HG02870 (cell line): ENCODE measurements at regions not wholly inside any gene's neighbourhood (a gene's known extent, or its start where the extent isn't known, plus 50 kb on each side); places are given as distances from the start of the nearest gene placed in this dataset.
"Not testable (repeated sequence)": the region's sequence is repeated elsewhere in the genome, so short reads cannot be mapped to it uniquely, and the experiment has no call there.

Source experiments
- ATAC-seq: cut with Tn5 transposase; IDR thresholded peaks from one replicate; pipeline ENCODE4 v1.9.1; 2021; ENCODE audit warnings: mild to moderate bottlenecking, moderate library complexity; ENCODE audit not compliant: unreplicated experiment

DNA sequence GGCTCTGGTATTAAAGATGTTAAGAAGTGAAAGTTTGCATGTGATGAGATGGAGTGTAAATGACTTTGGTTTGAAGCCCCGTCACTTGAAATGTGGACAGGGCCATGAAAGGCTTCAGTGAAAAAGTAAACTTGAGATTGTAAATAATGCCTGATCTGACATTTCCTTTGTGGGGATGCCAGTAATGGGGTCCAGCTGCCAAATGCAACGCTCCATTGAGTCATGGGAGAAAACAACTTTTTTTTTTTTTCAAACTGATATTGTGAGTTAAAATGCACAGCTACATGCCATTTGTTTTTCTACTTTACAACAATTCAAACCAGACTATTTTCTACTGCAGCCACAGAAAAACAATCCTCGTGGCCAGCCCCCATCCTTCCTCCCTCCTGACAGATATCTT is 327.0 kb upstream of the TNC start:
- ATAC-seq: no peak

GRCh38 chr9:115445655-115446054 is 327.7 kb upstream of the TNC start:
- ATAC-seq: no peak

DNA sequence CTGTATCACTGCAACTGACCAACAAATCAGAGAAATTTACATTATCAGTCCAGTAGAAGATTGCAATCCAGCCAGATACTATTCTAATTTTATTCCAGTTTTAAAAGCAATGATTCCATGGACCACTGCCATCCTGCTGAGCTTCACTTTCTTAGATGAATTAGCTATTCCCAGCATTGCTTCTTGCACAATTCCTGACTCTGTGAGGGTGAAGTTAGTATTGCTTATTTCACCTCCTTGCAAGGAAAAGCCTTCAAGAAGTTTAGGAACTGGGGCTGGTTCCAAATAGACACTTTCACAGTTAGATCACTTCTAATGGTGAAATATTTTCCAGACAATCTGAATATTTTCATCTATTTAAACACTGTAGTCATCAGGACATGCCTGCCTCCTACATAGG is 338.6 kb upstream of the TNC start:
- no peak for ATAC-seq

DNA sequence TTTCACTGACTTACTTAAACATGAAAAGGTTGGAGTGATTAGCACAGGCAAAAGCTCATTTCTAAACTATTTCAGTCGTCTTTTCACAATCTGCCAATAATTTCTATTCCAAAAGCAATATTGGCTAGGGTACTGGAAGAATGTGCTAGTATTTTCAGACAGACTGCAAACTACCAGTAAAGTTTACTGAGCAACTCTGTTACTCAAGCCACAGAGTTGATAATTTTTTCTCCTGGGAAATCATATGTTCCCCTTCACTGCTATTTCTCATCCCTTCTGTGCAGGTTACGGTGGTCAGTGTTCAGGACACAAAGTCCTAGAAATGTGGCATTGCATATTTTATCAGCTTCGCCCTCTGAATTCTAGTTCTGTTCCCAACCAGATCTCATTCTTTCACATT is 343.3 kb upstream of the TNC start:
- no peak for ATAC-seq

- no peak for ATAC-seq
These were observed 344.7 kb upstream of the TNC start for GRCh38 chr9:115462623-115463022.

DNA sequence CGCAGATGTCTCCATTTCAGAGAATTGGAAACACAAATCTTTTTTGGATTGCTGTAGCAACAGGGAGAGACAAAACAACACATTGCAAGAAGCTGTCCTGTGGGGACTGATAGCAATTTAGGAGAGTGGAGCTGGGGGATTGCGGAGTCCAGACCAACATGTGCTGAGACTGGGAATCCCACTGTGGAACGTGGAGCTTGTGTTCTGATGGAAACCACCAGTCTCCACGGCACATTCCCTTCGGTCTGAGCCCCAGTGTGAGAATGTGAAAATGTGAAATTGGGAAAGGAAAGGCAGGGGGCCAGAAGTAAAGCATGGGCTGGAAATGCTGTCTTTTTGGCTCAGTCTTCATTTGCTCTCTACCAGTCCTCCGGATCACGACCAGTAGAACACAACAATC is 348.8 kb upstream of the TNC start:
- no peak for ATAC-seq

GRCh38 chr9:115469841-115470240 is 351.9 kb upstream of the TNC start:
- ATAC-seq: no peak

GRCh38 chr9:115473032-115473431 is 355.1 kb upstream of the TNC start:
- ATAC-seq: not testable (repeated sequence)

DNA sequence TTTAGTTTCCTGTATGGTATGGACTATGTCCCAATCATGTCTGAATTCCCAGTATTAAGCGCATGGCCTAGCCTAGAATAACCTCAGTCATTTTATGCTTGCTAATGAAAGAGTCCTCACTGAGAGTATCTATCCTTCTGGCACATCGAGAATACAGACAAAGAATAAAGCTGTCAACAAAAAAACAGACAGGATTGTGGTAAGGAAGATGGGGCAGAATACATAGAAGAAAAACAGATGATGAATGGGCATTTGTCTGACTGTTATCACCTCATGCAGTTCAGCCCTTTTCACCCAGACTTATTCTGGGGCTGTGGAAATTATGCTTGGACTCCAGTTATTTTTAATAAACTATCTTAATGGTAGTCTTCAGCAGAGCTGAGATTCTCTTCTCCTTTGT is 363.8 kb upstream of the TNC start:
- no peak for ATAC-seq

GRCh38 chr9:115482747-115483146 is 364.8 kb upstream of the TNC start:
- no peak for ATAC-seq

DNA sequence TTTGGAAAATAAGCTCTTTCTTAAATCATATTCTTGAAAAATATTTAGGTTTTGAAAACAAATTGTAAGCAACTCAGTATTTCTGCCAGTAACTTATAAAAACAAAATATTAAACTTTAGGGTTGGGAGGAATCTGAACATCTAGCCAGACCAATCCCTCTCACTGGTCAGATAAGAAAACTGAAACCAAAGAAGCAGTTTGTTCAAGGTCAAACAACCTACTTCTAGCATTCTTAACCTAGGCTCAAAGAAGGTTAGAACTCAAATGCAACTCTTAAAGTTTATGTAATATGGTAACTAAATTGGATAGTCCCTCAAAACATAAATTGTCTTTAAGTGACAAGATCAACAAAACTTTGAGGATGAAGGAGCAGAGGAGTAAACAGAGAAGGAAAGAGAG is 374.9 kb upstream of the TNC start:
- ATAC-seq: no peak

GRCh38 chr9:115494393-115494792 is 376.4 kb upstream of the TNC start:
- ATAC-seq: no peak

DNA sequence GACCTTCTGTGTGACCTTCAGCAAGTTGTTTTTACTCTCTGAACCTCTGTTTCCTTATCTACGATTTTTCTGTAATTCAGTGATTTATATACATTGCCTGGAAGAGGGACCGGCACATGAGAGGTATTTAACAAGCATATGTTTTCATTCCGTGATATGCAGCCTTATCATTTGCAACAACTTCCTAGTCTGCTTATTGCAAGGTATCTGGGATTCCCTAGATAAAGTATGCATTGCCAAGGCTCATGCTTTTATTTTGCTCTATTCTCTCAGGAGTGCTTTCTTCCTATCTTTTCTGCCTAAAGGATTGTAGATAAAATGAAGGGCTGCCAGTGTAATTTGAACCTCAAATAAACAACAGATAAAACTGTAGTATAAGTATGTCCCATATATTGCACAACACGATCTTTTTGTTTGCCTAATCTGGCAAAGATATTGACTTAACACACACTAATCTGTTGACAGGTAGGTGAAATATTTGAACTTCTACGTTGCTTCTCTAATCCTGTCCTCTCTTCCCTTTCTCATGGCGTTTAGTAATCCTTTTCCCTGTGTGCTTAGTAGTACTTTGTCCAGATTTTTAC is 377.2 kb upstream of the TNC start:
- no peak for ATAC-seq

DNA sequence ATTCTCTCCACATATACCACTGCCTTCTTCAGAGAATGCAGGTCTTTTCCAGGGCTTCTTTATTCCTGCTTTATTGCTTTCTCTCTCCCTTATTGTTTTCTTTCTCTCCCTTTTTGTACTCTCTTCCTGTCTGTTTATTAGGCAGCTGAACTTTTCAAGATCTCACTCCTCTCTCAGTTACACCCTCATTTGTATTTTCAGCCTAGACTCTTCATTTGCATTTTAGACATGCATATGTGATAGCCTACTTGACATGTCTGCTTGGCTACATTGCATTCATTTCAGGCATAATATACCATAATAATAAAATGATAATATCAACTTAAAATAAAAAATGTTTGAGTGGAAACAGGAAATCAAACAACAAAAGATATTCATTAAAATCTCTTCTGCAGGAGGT is 377.9 kb upstream of the TNC start:
- ATAC-seq: no peak

- no peak for ATAC-seq
These were observed 380.3 kb upstream of the TNC start for GRCh38 chr9:115498303-115498702.

GRCh38 chr9:115507148-115507547 is 389.2 kb upstream of the TNC start:
- no peak for ATAC-seq

GRCh38 chr9:115513148-115513547 is 395.2 kb upstream of the TNC start:
- ATAC-seq: no peak

DNA sequence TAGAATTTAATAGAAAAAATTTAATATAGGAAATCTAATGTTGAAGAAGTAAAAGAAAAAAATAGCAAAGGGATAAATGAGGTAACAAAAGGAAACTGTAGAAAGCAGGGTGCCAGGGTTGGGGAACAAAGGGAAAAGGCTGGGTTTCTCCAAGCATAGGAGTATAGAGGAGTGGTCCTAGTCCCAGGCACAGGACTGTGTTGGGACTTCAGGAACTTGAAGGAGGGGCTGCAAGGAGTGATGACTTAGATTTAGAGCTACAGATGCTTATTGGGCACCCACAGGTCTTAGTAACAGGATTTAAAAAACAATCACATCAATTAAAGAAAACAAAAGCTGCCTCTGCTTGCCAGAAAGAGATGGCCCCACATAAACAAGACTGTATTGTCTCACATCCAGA is 396.5 kb upstream of the TNC start:
- ATAC-seq: no peak

- no peak for ATAC-seq
These were observed 399.5 kb upstream of the TNC start for GRCh38 chr9:115517335-115518075.

DNA sequence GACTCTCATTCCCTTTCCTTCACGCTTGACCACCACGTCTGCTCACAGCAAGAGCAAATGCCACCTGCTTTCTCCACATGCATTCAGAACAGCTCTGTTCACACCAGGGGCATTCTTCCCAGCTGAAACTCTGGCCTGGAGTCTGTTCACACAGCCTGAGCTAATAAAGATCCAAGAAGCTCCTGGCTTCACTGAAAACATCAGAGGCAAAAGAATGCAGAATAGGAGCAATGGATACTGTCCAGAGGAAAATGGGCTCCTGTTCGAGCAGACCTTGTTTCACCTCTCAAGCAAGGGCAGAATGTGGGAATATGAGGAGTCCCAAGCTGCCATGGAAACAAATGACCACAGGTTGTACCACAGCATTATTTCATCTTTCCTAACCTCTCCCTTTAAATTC is 402.7 kb upstream of the TNC start:
- no peak for ATAC-seq

DNA sequence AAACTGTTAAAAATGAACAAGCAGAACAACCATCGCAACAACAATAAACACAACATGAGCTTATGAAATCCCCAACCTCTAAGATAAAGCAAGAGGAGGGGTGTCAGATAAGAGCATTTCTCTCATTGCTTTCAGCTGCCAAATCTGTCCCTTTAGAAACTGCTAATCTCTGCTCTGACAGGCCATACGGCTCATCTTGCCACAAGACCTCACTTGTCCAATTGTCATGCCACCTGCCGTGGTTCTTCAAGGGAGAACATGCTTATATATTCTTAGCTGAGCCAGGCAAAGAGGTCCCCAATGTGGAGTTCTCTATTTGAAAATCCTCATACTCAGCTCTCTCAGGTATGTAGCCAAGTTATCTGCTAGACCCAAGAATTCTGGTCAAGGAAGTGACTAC is 405.0 kb upstream of the TNC start:
- ATAC-seq: no peak

DNA sequence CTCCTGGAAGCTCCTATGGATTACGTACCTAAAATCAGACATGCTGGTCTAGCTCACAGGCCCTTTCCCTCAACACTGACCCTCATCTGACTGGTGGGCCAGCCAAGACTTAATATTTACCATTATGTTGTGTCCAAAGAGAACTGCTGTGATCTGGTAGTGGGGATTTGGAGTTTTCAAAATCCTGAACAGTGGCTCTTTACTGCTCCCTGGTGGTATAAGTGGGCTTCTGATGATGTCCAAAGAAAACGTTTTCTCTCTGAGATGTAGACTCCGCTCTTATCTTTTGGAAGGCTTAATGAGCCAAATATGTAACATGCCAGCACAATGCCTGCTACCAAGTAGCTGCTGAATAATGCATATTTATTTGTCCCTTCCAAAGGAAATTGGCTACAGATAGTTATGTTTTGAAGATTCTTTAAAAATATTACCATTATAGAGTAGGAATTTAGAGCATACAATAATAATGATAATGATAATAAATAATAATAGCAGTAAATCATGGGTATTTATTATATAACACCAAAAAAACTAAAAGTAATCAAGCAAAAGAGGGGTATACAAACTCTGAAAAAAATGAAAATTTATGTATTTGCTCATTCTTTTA is 406.6 kb upstream of the TNC start:
- no peak for ATAC-seq
